Amniotic stem cell (primary cell): ENCODE measurements at regions not wholly inside any gene's neighbourhood (a gene's known extent, or its start where the extent isn't known, plus 50 kb on each side); places are given as distances from the start of the nearest gene placed in this dataset.
"Not testable (repeated sequence)": the region's sequence is repeated elsewhere in the genome, so short reads cannot be mapped to it uniquely, and the experiment has no call there.

Experiments
- DNase-seq: peaks from one replicate; lab custom pipeline; 2025; lab: John Stamatoyannopoulos, UW

GRCh38 chrX:120752431-120753082 lies 122.7 kb upstream of the C1GALT1C1 start:
- DNase-seq: no peak

- no peak for DNase-seq
These were observed 121.8 kb upstream of the C1GALT1C1 start for GRCh38 chrX:120751683-120752082.

GRCh38 chrX:120750381-120750780 lies 120.5 kb upstream of the C1GALT1C1 start:
- no peak for DNase-seq

GRCh38 chrX:120749141-120749846 lies 119.4 kb upstream of the C1GALT1C1 start:
- DNase-seq: no peak

- no peak for DNase-seq
These were observed 116.3 kb upstream of the C1GALT1C1 start for GRCh38 chrX:120746153-120746552.

GRCh38 chrX:120742946-120743665 lies 113.3 kb upstream of the C1GALT1C1 start:
- no peak for DNase-seq

- no peak for DNase-seq
These were observed 111.6 kb upstream of the C1GALT1C1 start for GRCh38 chrX:120741452-120741851.

- DNase-seq: no peak
These were observed 110.2 kb upstream of the C1GALT1C1 start for GRCh38 chrX:120740072-120740471.

GRCh38 chrX:120739300-120739699 lies 109.4 kb upstream of the C1GALT1C1 start:
- DNase-seq: no peak

GRCh38 chrX:120736989-120737388 lies 107.1 kb upstream of the C1GALT1C1 start:
- no peak for DNase-seq

GRCh38 chrX:120735966-120736365 lies 106.1 kb upstream of the C1GALT1C1 start:
- no peak for DNase-seq

GRCh38 chrX:120732879-120733278 lies 103.0 kb upstream of the C1GALT1C1 start:
- no peak for DNase-seq

- no peak for DNase-seq
These were observed 102.6 kb upstream of the C1GALT1C1 start for GRCh38 chrX:120732461-120732860.

GRCh38 chrX:120731386-120731785 lies 101.5 kb upstream of the C1GALT1C1 start:
- DNase-seq: no peak

- not testable (repeated sequence) for DNase-seq
These were observed 99.8 kb upstream of the C1GALT1C1 start for GRCh38 chrX:120729506-120730255.

GRCh38 chrX:120727911-120728310 lies 98.1 kb upstream of the C1GALT1C1 start:
- no peak for DNase-seq

GRCh38 chrX:120727452-120727851 lies 97.6 kb upstream of the C1GALT1C1 start:
- DNase-seq: no peak

GRCh38 chrX:120726294-120726693 lies 96.4 kb upstream of the C1GALT1C1 start:
- no peak for DNase-seq

GRCh38 chrX:120725874-120726273 lies 96.0 kb upstream of the C1GALT1C1 start:
- no peak for DNase-seq

GRCh38 chrX:120719622-120720021 lies 89.8 kb upstream of the C1GALT1C1 start:
- no peak for DNase-seq

- no peak for DNase-seq
These were observed 89.1 kb upstream of the C1GALT1C1 start for GRCh38 chrX:120718969-120719368.

GRCh38 chrX:120702337-120702736 lies 72.5 kb upstream of the C1GALT1C1 start:
- DNase-seq: not testable (repeated sequence)
